Panc1 (cell line): ENCODE measurements at regions not wholly inside any gene's neighbourhood (a gene's known extent, or its start where the extent isn't known, plus 50 kb on each side); places are given as distances from the start of the nearest gene placed in this dataset.

Experiments
- ATAC-seq: fragments of 200-7000 bp; cut with Tn5 transposase; 2 replicates; pipeline ENCODE4 v1.9.1; 2020; ENCODE audit warnings: mild to moderate bottlenecking, moderate library complexity
- BruUV-seq: library from RNA; stranded (reverse); fragments of 400-500 nt; replicated peaks from 2 replicates; lab custom pipeline; 2021; lab: Mats Ljungman, UMichigan
- CTCF ChIA-PET: fragments of 300-600 bp; sonication (Branson Sonifier 250); formaldehyde crosslinking; loops from one replicate; lab custom pipeline; 2022; ENCODE audit warnings: antibody characterized with exemption; lab: Charles Lee
- POLR2A ChIA-PET: fragments of 300-600 bp; sonication (Branson Sonifier 250); formaldehyde crosslinking; loops from one replicate; lab custom pipeline; 2022; ENCODE audit warnings: antibody characterized with exemption; lab: Charles Lee
- DNase-seq: peaks from one replicate; pipeline ENCODE4 v3.0.0-alpha.2; 2010; ENCODE audit warnings: low read depth, low spot score
- H3K27ac ChIP-seq: 2 replicates; pipeline ENCODE4 v1.5.1; 2011; ENCODE audit warnings: mild to moderate bottlenecking, low read length, inconsistent platforms
- H3K27me3 ChIP-seq: fragments of 200-500 bp; sonication (Bioruptor generic); 2 replicates; pipeline ENCODE4 v1.6.0; 2014; ENCODE audit warnings: low read length, inconsistent platforms; ENCODE audit not compliant: control insufficient read depth, insufficient read depth
- H3K36me3 ChIP-seq: fragments of 200-500 bp; sonication (Bioruptor generic); 2 replicates; pipeline ENCODE4 v1.5.1; 2014; ENCODE audit warnings: inconsistent platforms, mild to moderate bottlenecking, low read length, moderate library complexity; ENCODE audit not compliant: control insufficient read depth, insufficient read depth
- H3K4me1 ChIP-seq: 2 replicates; pipeline ENCODE4 v1.5.1; 2011; ENCODE audit warnings: inconsistent platforms, mild to moderate bottlenecking, low read length, moderate library complexity; ENCODE audit not compliant: control insufficient read depth, insufficient read depth
- H3K4me3 ChIP-seq, 2 experiments: 2 replicates each; pipeline ENCODE4 v1.5.1; 2011 to 2012; ENCODE audit warnings: low read depth in 2 of 2, low read length in 2 of 2, mild to moderate bottlenecking in 2 of 2, inconsistent platforms in 1 of 2, moderate library complexity in 1 of 2
- H3K9me3 ChIP-seq: fragments of 200-500 bp; sonication (Bioruptor generic); 2 replicates; pipeline ENCODE4 v1.5.1; 2014; ENCODE audit warnings: low read depth, mild to moderate bottlenecking, inconsistent platforms, low read length, moderate library complexity; ENCODE audit not compliant: control insufficient read depth, insufficient read depth
- POLR2AphosphoS5 ChIP-seq: IDR thresholded peaks from 2 replicates; pipeline ENCODE4 v1.6.1; 2012; ENCODE audit warnings: mild to moderate bottlenecking, low read depth, low read length, moderate library complexity
- SIN3A ChIP-seq: IDR thresholded peaks from 2 replicates; pipeline ENCODE4 v1.6.1; 2012; ENCODE audit warnings: low read depth, mild to moderate bottlenecking, low read length, moderate library complexity, borderline replicate concordance; ENCODE audit not compliant: insufficient read depth
- TCF7L2 ChIP-seq: IDR thresholded peaks from 2 replicates; pipeline ENCODE4 v1.6.1; 2011; ENCODE audit warnings: mild to moderate bottlenecking, low read depth, low read length, inconsistent platforms
- in situ Hi-C: cut with HindIII; loops from 2 replicates; pipeline ENCODE4 v1.10.0; 2016; ENCODE audit warnings: low sequenced_read_pairs, low pct_unique_long_range_greater_than_20kb
- intact Hi-C: fragments of 100-400 bp; cut with micrococcal nuclease; formaldehyde crosslinking; loops from one replicate; pipeline ENCODE4 v1.10.0; 2022; ENCODE audit not compliant: unreplicated experiment
- TF ChIP-seq, protein P1 (sequence below): fragments of 450-650 bp; IDR thresholded peaks from 2 replicates; pipeline ENCODE4 v1.5.1; 2017; ENCODE audit warnings: mild to moderate bottlenecking
- TF ChIP-seq, protein P2 (sequence below), 2 experiments: IDR thresholded peaks; 2 replicates each; pipeline ENCODE4 v1.6.1; 2011 to 2012; ENCODE audit warnings: low read depth in 2 of 2, control low read depth in 1 of 2, low read length in 1 of 2, mild to moderate bottlenecking in 1 of 2, moderate library complexity in 1 of 2; ENCODE audit not compliant: insufficient read depth in 1 of 2

DNA sequence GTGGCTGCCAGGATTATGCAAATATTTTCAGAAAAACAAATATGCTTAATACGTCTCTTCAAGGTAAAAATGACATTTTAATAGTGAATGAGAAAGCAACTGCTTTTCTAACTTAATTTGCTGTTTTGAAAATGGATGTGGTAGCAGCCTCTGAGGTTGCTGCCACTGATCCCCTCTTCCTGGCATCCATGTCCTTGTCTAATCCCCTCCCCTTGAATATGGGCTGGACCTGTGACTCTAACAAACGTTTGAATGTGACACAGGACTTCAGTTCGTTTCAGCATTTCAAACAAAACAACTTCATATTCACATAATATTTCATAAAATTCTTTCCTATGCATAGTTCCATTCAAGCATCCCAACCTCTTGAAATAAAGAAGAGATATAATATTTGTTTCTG lies 64.2 kb upstream of the SLC38A2 start:
- H3K4me1 ChIP-seq: peaks cover 60% of the 10 kb centered on the region
- in situ Hi-C loops: no loop called here
- TF ChIP-seq SIN3A: no peak
- no peak for TF ChIP-seq POLR2AphosphoS5
- TF ChIP-seq, protein P1, sequence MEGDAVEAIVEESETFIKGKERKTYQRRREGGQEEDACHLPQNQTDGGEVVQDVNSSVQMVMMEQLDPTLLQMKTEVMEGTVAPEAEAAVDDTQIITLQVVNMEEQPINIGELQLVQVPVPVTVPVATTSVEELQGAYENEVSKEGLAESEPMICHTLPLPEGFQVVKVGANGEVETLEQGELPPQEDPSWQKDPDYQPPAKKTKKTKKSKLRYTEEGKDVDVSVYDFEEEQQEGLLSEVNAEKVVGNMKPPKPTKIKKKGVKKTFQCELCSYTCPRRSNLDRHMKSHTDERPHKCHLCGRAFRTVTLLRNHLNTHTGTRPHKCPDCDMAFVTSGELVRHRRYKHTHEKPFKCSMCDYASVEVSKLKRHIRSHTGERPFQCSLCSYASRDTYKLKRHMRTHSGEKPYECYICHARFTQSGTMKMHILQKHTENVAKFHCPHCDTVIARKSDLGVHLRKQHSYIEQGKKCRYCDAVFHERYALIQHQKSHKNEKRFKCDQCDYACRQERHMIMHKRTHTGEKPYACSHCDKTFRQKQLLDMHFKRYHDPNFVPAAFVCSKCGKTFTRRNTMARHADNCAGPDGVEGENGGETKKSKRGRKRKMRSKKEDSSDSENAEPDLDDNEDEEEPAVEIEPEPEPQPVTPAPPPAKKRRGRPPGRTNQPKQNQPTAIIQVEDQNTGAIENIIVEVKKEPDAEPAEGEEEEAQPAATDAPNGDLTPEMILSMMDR: no peak
- TF ChIP-seq TCF7L2: no peak
- TF ChIP-seq, protein P2, sequence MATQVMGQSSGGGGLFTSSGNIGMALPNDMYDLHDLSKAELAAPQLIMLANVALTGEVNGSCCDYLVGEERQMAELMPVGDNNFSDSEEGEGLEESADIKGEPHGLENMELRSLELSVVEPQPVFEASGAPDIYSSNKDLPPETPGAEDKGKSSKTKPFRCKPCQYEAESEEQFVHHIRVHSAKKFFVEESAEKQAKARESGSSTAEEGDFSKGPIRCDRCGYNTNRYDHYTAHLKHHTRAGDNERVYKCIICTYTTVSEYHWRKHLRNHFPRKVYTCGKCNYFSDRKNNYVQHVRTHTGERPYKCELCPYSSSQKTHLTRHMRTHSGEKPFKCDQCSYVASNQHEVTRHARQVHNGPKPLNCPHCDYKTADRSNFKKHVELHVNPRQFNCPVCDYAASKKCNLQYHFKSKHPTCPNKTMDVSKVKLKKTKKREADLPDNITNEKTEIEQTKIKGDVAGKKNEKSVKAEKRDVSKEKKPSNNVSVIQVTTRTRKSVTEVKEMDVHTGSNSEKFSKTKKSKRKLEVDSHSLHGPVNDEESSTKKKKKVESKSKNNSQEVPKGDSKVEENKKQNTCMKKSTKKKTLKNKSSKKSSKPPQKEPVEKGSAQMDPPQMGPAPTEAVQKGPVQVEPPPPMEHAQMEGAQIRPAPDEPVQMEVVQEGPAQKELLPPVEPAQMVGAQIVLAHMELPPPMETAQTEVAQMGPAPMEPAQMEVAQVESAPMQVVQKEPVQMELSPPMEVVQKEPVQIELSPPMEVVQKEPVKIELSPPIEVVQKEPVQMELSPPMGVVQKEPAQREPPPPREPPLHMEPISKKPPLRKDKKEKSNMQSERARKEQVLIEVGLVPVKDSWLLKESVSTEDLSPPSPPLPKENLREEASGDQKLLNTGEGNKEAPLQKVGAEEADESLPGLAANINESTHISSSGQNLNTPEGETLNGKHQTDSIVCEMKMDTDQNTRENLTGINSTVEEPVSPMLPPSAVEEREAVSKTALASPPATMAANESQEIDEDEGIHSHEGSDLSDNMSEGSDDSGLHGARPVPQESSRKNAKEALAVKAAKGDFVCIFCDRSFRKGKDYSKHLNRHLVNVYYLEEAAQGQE (IDR thresholded peaks at IDR 0.05; ENCODE audit: insufficient read depth in 1 of 2, low read depth in 2 of 2, low read length in 1 of 2): no peak
- H3K36me3 ChIP-seq: no peaks in the 10 kb centered on the region
- no peak for DNase-seq
- CTCF ChIA-PET: no interaction called here
- no peaks in the 10 kb centered on the region; the same call in 1 of the 2 replicates for H3K9me3 ChIP-seq
- H3K4me3 ChIP-seq: no peak overlapping the region
- peak overlapping the region; percentile 90 for H3K27ac ChIP-seq
- BruUV-seq: no TSS peak
- POLR2A ChIA-PET: no interaction called here
- intact Hi-C loops: no loop called here
- H3K27me3 ChIP-seq: no peaks in the 10 kb centered on the region
- no peak for ATAC-seq

DNA sequence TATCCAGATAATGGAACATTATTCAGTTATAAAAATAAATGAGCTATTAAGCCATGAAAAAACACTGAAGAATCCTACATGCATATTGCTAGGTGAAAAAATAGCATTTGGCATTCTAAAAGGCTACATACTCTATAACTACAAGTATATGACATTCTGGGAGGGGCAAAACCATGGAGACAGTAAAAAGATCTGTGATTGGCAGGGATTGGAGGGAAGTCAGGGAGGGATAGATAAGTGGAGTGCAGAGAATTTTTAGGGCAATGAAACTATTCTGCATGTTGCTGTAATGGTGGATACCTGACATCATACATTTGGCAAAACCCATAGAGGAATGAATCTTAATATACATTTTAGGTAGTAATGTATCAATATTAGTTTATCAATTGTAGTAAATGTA lies 63.1 kb upstream of the SLC38A2 start:
- Histone ChIP-seq H3K4me1 (peaks cover 69% of the 10 kb centered on the region), H3K9me3 (no peaks in the 10 kb centered on the region; the same call in 1 of the 2 replicates), H3K27me3 (no peaks in the 10 kb centered on the region), H3K27ac (peak overlapping the region; percentile 99; the same call in 1 of the 2 replicates), H3K36me3 (no peaks in the 10 kb centered on the region), H3K4me3 (no peak overlapping the region)
- TF ChIP-seq SIN3A: no peak
- TF ChIP-seq TCF7L2: no peak
- TF ChIP-seq, protein P2 (IDR thresholded peaks at IDR 0.05; ENCODE audit: insufficient read depth in 1 of 2, low read depth in 2 of 2, low read length in 1 of 2): no peak
- TF ChIP-seq, protein P1: no peak
- no TSS peak for BruUV-seq
- ChIA-PET CTCF (no interaction called here), POLR2A (interaction anchor here (0.6 kb wide), 1 partner anchor 77 kb away, joined by 14 read pairs; no protein-coding TSS in a partner anchor)
- in situ Hi-C loops (no loop called here), intact Hi-C loops (no loop called here)
- no peak for DNase-seq
- ATAC-seq: no peak
